NB4 (cell line): ENCODE measurements at regions not wholly inside any gene's neighbourhood (a gene's known extent, or its start where the extent isn't known, plus 50 kb on each side); places are given as distances from the start of the nearest gene placed in this dataset.

Experiments
- POLR2A ChIP-seq: IDR thresholded peaks from 2 replicates; pipeline ENCODE4 v1.6.1; 2011; ENCODE audit warnings: mild to moderate bottlenecking; ENCODE audit not compliant: insufficient read length; ENCODE audit errors: extremely low read depth
- TF ChIP-seq, protein P1 (sequence below): IDR thresholded peaks from one replicate; pipeline ENCODE4 v1.5.1; 2012; ENCODE audit warnings: low read depth, low read length

DNA sequence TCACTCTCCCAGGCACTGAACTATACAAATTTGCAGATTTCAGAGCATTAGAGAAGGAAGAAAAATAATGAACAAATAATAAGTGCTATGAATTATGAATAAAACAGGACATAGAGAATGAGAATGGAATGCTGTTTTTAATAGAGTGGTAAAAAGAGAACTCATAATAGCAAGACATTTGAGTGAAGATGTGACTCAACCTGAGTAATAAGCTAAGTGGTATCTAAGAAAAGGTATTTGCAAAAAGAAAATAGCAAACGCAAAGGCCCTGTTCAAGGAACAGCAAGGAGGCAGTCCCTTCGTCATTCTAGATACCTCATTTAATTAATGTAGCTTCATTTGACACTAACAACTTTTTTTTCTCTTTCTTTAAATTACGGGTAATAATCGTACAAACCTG, 1910.0 kb upstream of the TENM3 start:
- TF ChIP-seq, protein P1, sequence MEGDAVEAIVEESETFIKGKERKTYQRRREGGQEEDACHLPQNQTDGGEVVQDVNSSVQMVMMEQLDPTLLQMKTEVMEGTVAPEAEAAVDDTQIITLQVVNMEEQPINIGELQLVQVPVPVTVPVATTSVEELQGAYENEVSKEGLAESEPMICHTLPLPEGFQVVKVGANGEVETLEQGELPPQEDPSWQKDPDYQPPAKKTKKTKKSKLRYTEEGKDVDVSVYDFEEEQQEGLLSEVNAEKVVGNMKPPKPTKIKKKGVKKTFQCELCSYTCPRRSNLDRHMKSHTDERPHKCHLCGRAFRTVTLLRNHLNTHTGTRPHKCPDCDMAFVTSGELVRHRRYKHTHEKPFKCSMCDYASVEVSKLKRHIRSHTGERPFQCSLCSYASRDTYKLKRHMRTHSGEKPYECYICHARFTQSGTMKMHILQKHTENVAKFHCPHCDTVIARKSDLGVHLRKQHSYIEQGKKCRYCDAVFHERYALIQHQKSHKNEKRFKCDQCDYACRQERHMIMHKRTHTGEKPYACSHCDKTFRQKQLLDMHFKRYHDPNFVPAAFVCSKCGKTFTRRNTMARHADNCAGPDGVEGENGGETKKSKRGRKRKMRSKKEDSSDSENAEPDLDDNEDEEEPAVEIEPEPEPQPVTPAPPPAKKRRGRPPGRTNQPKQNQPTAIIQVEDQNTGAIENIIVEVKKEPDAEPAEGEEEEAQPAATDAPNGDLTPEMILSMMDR, result no peak
- no peak for TF ChIP-seq POLR2A
